ENCODE measurements at regions not wholly inside any gene's neighbourhood (a gene's known extent, or its start where the extent isn't known, plus 50 kb on each side); places are given as distances from the start of the nearest gene placed in this dataset.

- intact Hi-C loops (cut with micrococcal nuclease): no loop called here
Measured at GRCh38 chr2:13067508-13067907, 350.8 kb downstream of the TRIB2 start.

- intact Hi-C loops (cut with micrococcal nuclease): no loop called here
Measured at GRCh38 chr2:13089971-13090370, 373.2 kb downstream of the TRIB2 start.

- intact Hi-C loops (cut with micrococcal nuclease): no loop called here
Measured at GRCh38 chr2:13091455-13091854, 374.7 kb downstream of the TRIB2 start.

GRCh38 chr2:13091861-13092378, 375.2 kb downstream of the TRIB2 start:
- intact Hi-C loops (cut with micrococcal nuclease): no loop called here

- intact Hi-C loops (cut with micrococcal nuclease): no loop called here
Measured at GRCh38 chr2:13093416-13093991, 376.8 kb downstream of the TRIB2 start.

- intact Hi-C loops (cut with micrococcal nuclease): no loop called here
Measured at GRCh38 chr2:13102397-13103063, 385.8 kb downstream of the TRIB2 start.

GRCh38 chr2:13103151-13103550, 386.4 kb downstream of the TRIB2 start:
- intact Hi-C loops (cut with micrococcal nuclease): no loop called here

GRCh38 chr2:13103778-13104493, 387.2 kb downstream of the TRIB2 start:
- intact Hi-C loops (cut with micrococcal nuclease): no loop called here

- intact Hi-C loops (cut with micrococcal nuclease): no loop called here
Measured at GRCh38 chr2:13104723-13105122, 388.0 kb downstream of the TRIB2 start.

- intact Hi-C loops (cut with micrococcal nuclease): no loop called here
Measured at GRCh38 chr2:13106302-13106701, 389.6 kb downstream of the TRIB2 start.

GRCh38 chr2:13109516-13109915, 392.8 kb downstream of the TRIB2 start:
- intact Hi-C loops (cut with micrococcal nuclease): no loop called here

- intact Hi-C loops (cut with micrococcal nuclease): no loop called here
Measured at GRCh38 chr2:13110825-13111224, 394.1 kb downstream of the TRIB2 start.

- intact Hi-C loops (cut with micrococcal nuclease): no loop called here
Measured at GRCh38 chr2:13113002-13113401, 396.3 kb downstream of the TRIB2 start.

GRCh38 chr2:13114391-13114790, 397.7 kb downstream of the TRIB2 start:
- intact Hi-C loops (cut with micrococcal nuclease): no loop called here

- intact Hi-C loops (cut with micrococcal nuclease): no loop called here
Measured at GRCh38 chr2:13115643-13116042, 398.9 kb downstream of the TRIB2 start.

- intact Hi-C loops (cut with micrococcal nuclease): no loop called here
Measured at GRCh38 chr2:13121096-13121495, 404.4 kb downstream of the TRIB2 start.

- intact Hi-C loops (cut with micrococcal nuclease): no loop called here
Measured at GRCh38 chr2:13128139-13128538, 411.4 kb downstream of the TRIB2 start.

- intact Hi-C loops (cut with micrococcal nuclease): no loop called here
Measured at GRCh38 chr2:13135369-13135768, 418.6 kb downstream of the TRIB2 start.

- intact Hi-C loops (cut with micrococcal nuclease): no loop called here
Measured at GRCh38 chr2:13135856-13136255, 419.1 kb downstream of the TRIB2 start.

- intact Hi-C loops (cut with micrococcal nuclease): no loop called here
Measured at GRCh38 chr2:13137679-13138078, 420.9 kb downstream of the TRIB2 start.

GRCh38 chr2:13141315-13141714, 424.6 kb downstream of the TRIB2 start:
- intact Hi-C loops (cut with micrococcal nuclease): no loop called here

GRCh38 chr2:13143451-13143850, 426.7 kb downstream of the TRIB2 start:
- intact Hi-C loops (cut with micrococcal nuclease): no loop called here

- intact Hi-C loops (cut with micrococcal nuclease): no loop called here
Measured at GRCh38 chr2:13156916-13157315, 440.2 kb downstream of the TRIB2 start.
